GM12878 (cell line): ENCODE measurements at regions not wholly inside any gene's neighbourhood (a gene's known extent, or its start where the extent isn't known, plus 50 kb on each side); places are given as distances from the start of the nearest gene placed in this dataset.

Experiments used
- ATAC-seq: fragments of 200-7000 bp; cut with Tn5 transposase; 3 replicates; pipeline ENCODE4 v1.9.1; 2020; ENCODE audit warnings: mild to moderate bottlenecking, moderate library complexity
- BruUV-seq: library from RNA; stranded (reverse); fragments of 400-500 nt; replicated peaks from 2 replicates; lab custom pipeline; 2021; lab: Mats Ljungman, UMichigan
- CTCF ChIA-PET: fragments of 300-600 bp; sonication (Branson Sonifier 250); formaldehyde crosslinking; extraction: SDS; loops from one replicate; lab custom pipeline; 2021; ENCODE audit warnings: inconsistent platforms; lab: Yijun Ruan, JAX
- POLR2A ChIA-PET: fragments of 350-600 bp; formaldehyde crosslinking; extraction: SDS; loops from one replicate; lab custom pipeline; 2021; ENCODE audit warnings: inconsistent platforms; lab: Charles Lee
- RAD21 ChIA-PET: fragments of 300-600 bp; sonication (Branson Sonifier 250); formaldehyde crosslinking; loops from one replicate; lab custom pipeline; 2023; ENCODE audit warnings: antibody characterized with exemption; ENCODE audit not compliant: unreplicated experiment; lab: Charles Lee
- SMC1A ChIA-PET: fragments of 300-600 bp; sonication (Branson Sonifier 250); formaldehyde crosslinking; loops from one replicate; lab custom pipeline; 2023; ENCODE audit not compliant: unreplicated experiment, uncharacterized antibody; lab: Charles Lee
- DNase-seq: peaks from one replicate; pipeline ENCODE4 v3.0.0-alpha.2; 2011; ENCODE audit warnings: low read depth, low spot score
- FAIRE-seq: peaks from 3 replicates; lab custom pipeline; 2011; peaks lifted over from hg19 to GRCh38; lab: Jason Lieb, UNC
- H2AFZ ChIP-seq: 2 replicates; pipeline ENCODE4 v1.6.0; 2011; ENCODE audit warnings: low read depth, low read length, control low read depth; ENCODE audit not compliant: control insufficient read depth
- H3K27ac ChIP-seq: 2 replicates; pipeline ENCODE4 v1.5.1; 2011; ENCODE audit warnings: control low read depth; ENCODE audit not compliant: control insufficient read depth, insufficient read depth
- H3K27me3 ChIP-seq, 2 experiments: replicated peaks in 1 of 2; 2 replicates each; pipeline versions ENCODE4 v1.6.0 to v1.6.1; 2011; ENCODE audit warnings: low read length in 1 of 2; ENCODE audit not compliant: control insufficient read depth in 2 of 2, insufficient read depth in 2 of 2
- H3K36me3 ChIP-seq, 2 experiments: 2 replicates each; pipeline ENCODE4 v1.5.1; 2011; ENCODE audit warnings: low read length in 1 of 2; ENCODE audit not compliant: control insufficient read depth in 2 of 2, insufficient read depth in 2 of 2
- H3K4me1 ChIP-seq: 2 replicates; pipeline ENCODE4 v1.6.1; 2011; ENCODE audit warnings: mild to moderate bottlenecking, low read length, moderate library complexity, mixed read lengths; ENCODE audit not compliant: control insufficient read depth, insufficient read depth
- H3K4me2 ChIP-seq: 2 replicates; pipeline ENCODE4 v1.6.0; 2011; ENCODE audit warnings: control low read depth; ENCODE audit not compliant: control insufficient read depth, insufficient read depth
- H3K4me3 ChIP-seq: fragments of 200-600 bp; sonication (generic); 2 replicates; pipeline ENCODE4 v1.5.1; 2016
- H3K79me2 ChIP-seq: 2 replicates; pipeline ENCODE4 v1.6.0; 2011; ENCODE audit warnings: low read length; ENCODE audit not compliant: control insufficient read depth, insufficient read depth
- H3K9ac ChIP-seq: 2 replicates; pipeline ENCODE4 v1.8.0; 2011; ENCODE audit warnings: low read length, control low read depth, mixed read lengths; ENCODE audit not compliant: control insufficient read depth, insufficient read depth
- H3K9me3 ChIP-seq: replicated peaks from 3 replicates; pipeline ENCODE4 v1.5.1; 2011; ENCODE audit warnings: mild to moderate bottlenecking, low read length; ENCODE audit not compliant: control insufficient read depth, insufficient read depth
- H4K20me1 ChIP-seq: 2 replicates; pipeline ENCODE4 v1.6.0; 2011; ENCODE audit not compliant: control insufficient read depth, insufficient read depth
- BACH1 ChIP-seq: fragments of 450-650 bp; IDR thresholded peaks from 2 replicates; pipeline ENCODE4 v1.6.1; 2017; ENCODE audit warnings: mild to moderate bottlenecking, borderline replicate concordance
- BCL11A ChIP-seq: IDR thresholded peaks from 2 replicates; pipeline ENCODE4 v1.6.1; 2011; ENCODE audit warnings: low read depth, low read length
- CHD1 ChIP-seq: IDR thresholded peaks from 2 replicates; pipeline ENCODE4 v1.6.1; 2012; ENCODE audit warnings: low read depth, low read length, improper control_type of control experiment
- EZH2 ChIP-seq: IDR thresholded peaks from 2 replicates; pipeline ENCODE4 v1.6.1; 2012; ENCODE audit warnings: low read depth, mild to moderate bottlenecking, control low read depth, inconsistent platforms, low read length, borderline replicate concordance; ENCODE audit not compliant: control insufficient read depth
- FOXM1 ChIP-seq: IDR thresholded peaks from 2 replicates; pipeline ENCODE4 v1.6.1; 2012; ENCODE audit warnings: low read depth, mild to moderate bottlenecking, inconsistent platforms, low read length, moderate library complexity
- IKZF2 ChIP-seq, 2 experiments: fragments of 450-650 bp; IDR thresholded peaks; 2 replicates each; pipeline ENCODE4 v1.6.1; 2017; ENCODE audit warnings: mild to moderate bottlenecking in 2 of 2, moderate library complexity in 2 of 2
- KAT2A ChIP-seq: conservative IDR thresholded peaks from 2 replicates; pipeline ENCODE4 v1.6.1; 2011; ENCODE audit warnings: low read depth, low read length; ENCODE audit not compliant: control insufficient read depth
- MYC ChIP-seq: IDR thresholded peaks from 2 replicates; pipeline ENCODE4 v1.6.1; 2011; ENCODE audit warnings: mild to moderate bottlenecking, low read length, moderate library complexity, inconsistent platforms; ENCODE audit not compliant: insufficient read depth, insufficient replicate concordance, insufficient read length, severe bottlenecking
- NFIC ChIP-seq: IDR thresholded peaks from 2 replicates; pipeline ENCODE4 v1.6.1; 2012; ENCODE audit warnings: low read depth, mild to moderate bottlenecking, inconsistent platforms, low read length, moderate library complexity
- PML ChIP-seq: IDR thresholded peaks from 2 replicates; pipeline ENCODE4 v1.6.1; 2012; ENCODE audit warnings: low read length, inconsistent platforms
- POU2F2 ChIP-seq: IDR thresholded peaks from 3 replicates; pipeline ENCODE4 v1.6.1; 2011; ENCODE audit warnings: low read depth, mild to moderate bottlenecking, low read length, borderline replicate concordance
- WRNIP1 ChIP-seq: IDR thresholded peaks from 2 replicates; pipeline ENCODE4 v1.6.1; 2011; ENCODE audit warnings: low read depth, low read length, improper control_type of control experiment, borderline replicate concordance
- ZNF384 ChIP-seq: IDR thresholded peaks from 2 replicates; pipeline ENCODE4 v1.6.1; 2012; ENCODE audit warnings: low read depth, mild to moderate bottlenecking, low read length, improper control_type of control experiment, borderline replicate concordance
- WGBS: methylation state at CpG from one replicate; pipeline ENCODE4 v1.1.6; 2016; ENCODE audit warnings: low lambda C conversion rate; ENCODE audit not compliant: insufficient replicate concordance, insufficient coverage; ENCODE audit errors: missing lambda C conversion rate; 5-methylcytosine and 5-hydroxymethylcytosine counted together
- in situ Hi-C: fragments of 300-500 bp; cut with MboI; formaldehyde crosslinking; loops from 9 replicates; pipeline ENCODE4 v1.14.3; 2018; ENCODE audit warnings: mixed read lengths
- intact Hi-C: fragments of 100-400 bp; cut with micrococcal nuclease; formaldehyde crosslinking; loops from one replicate; pipeline ENCODE4 v1.14.2; 2022; ENCODE audit not compliant: unreplicated experiment
- TF ChIP-seq, protein P1 (sequence below): fragments of 450-650 bp; conservative IDR thresholded peaks from 2 replicates; pipeline ENCODE4 v1.6.1; 2017; ENCODE audit warnings: mild to moderate bottlenecking, moderate library complexity

DNA sequence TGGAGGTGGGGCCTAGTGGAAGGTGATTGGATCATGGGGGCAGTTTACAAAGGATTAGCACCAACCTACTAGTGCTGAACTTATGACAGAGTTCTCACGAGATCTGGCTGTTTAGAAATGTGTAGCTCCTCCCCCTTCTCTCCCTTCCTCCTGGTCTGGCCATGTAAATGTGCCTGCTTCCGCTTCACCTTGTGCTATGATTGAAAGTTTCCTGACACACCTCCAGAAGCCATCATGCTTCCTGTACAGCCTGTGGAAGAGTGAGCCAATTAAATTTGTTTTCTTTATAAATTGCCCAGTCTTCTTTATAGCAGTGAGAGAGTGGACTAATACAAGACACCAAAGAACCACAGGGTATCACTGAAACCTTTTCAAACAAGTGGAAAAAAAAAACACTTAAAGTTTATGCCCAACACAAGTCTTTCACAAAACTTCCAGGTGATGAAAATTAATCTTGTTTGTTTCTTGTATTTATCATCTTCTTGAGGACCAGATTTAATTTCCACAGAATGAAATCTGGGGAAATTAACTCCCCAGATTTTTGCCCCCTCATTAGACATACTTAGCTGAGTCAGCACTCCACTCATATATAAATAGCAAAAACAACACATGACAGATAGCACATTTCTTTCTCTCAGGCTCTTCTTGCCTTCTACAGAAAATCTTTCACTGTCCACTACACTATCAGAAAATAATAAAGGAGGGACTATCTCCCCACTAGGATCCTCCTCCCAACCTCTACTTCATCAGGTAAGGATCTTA, 847.2 kb downstream of the TUSC7 start:
- Histone ChIP-seq H2AFZ (no peak overlapping the region), H3K4me1 (no peaks in the 10 kb centered on the region), H3K9me3 (no peaks in the 10 kb centered on the region), H3K27me3 (no peaks in the 10 kb centered on the region), H3K36me3 (no peaks in the 10 kb centered on the region), H3K79me2 (no peaks in the 10 kb centered on the region), H3K9ac (no peak overlapping the region), H3K4me2 (no peak overlapping the region), H3K4me3 (no peak overlapping the region), H4K20me1 (no peaks in the 10 kb centered on the region), H3K27ac (no peak overlapping the region)
- ChIA-PET CTCF (interaction anchor here (0.7 kb wide), 1 partner anchor 93 kb away, joined by 3 read pairs; no protein-coding TSS in a partner anchor), POLR2A (no interaction called here), RAD21 (no interaction called here), SMC1A (interaction anchor here (0.6 kb wide), 1 partner anchor 1265 kb away, joined by 3 read pairs; no protein-coding TSS in a partner anchor)
- in situ Hi-C loops (no loop called here), intact Hi-C loops (no loop called here)
- no peak for FAIRE-seq
- WGBS, result 21% methylated on average over 2 of the region's 2 CpGs
- TF ChIP-seq ZNF384 (no peak), BACH1 (no peak), NFIC (no peak), PML (no peak), MYC (no peak), KAT2A (no peak), EZH2 (no peak), BCL11A (no peak), CHD1 (no peak), WRNIP1 (no peak), IKZF2 (IDR thresholded peaks at IDR 0.05) (no peak), FOXM1 (no peak), POU2F2 (no peak)
- TF ChIP-seq, protein P1, sequence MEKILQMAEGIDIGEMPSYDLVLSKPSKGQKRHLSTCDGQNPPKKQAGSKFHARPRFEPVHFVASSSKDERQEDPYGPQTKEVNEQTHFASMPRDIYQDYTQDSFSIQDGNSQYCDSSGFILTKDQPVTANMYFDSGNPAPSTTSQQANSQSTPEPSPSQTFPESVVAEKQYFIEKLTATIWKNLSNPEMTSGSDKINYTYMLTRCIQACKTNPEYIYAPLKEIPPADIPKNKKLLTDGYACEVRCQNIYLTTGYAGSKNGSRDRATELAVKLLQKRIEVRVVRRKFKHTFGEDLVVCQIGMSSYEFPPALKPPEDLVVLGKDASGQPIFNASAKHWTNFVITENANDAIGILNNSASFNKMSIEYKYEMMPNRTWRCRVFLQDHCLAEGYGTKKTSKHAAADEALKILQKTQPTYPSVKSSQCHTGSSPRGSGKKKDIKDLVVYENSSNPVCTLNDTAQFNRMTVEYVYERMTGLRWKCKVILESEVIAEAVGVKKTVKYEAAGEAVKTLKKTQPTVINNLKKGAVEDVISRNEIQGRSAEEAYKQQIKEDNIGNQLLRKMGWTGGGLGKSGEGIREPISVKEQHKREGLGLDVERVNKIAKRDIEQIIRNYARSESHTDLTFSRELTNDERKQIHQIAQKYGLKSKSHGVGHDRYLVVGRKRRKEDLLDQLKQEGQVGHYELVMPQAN, result no peak
- no TSS peak for BruUV-seq
- no peak for DNase-seq
- no peak for ATAC-seq
